Motor neuron (in vitro differentiated cells): ENCODE measurements at regions not wholly inside any gene's neighbourhood (a gene's known extent, or its start where the extent isn't known, plus 50 kb on each side); places are given as distances from the start of the nearest gene placed in this dataset.

Experiments
- ATAC-seq, 8 experiments: fragments of 200-7000 bp; cut with Tn5 transposase; replicated peaks in 6 of 8; 2 replicates each; pipeline ENCODE4 v1.8.0; 2021; ENCODE audit warnings: mild to moderate bottlenecking in 8 of 8, moderate library complexity in 8 of 8
- H3K27ac ChIP-seq, 2 donors: fragments of 250-450 bp; sonication (Bioruptor Pico); 2 replicates each; pipeline ENCODE4 v1.9.0; 2021; ENCODE audit warnings: antibody characterized with exemption in 2 of 2, mild to moderate bottlenecking in 2 of 2, moderate library complexity in 1 of 2
- H3K4me1 ChIP-seq, 2 donors: fragments of 250-450 bp; sonication (Bioruptor Pico); replicated peaks in 1 of 2; 2 replicates each; pipeline ENCODE4 v1.6.1; 2021; ENCODE audit warnings: antibody characterized with exemption in 2 of 2, mild to moderate bottlenecking in 2 of 2, moderate library complexity in 1 of 2
- H3K4me3 ChIP-seq, 5 donors: fragments of 250-450 bp; sonication (Bioruptor Pico); 2 replicates each; pipeline ENCODE4 v1.9.0; 2021; ENCODE audit warnings: antibody characterized with exemption in 5 of 5, mild to moderate bottlenecking in 5 of 5, moderate library complexity in 4 of 5
- WGBS, 10 experiments: fragments of 450-650 bp; shearing (Covaris generic); methylation state at CpG; one replicate each; pipeline ENCODE4 v1.0.0; 2022; 5-methylcytosine and 5-hydroxymethylcytosine counted together
- in situ Hi-C, 9 experiments: fragments of 400-800 bp; cut with MboI; loops; one replicate each; pipeline ENCODE4 v1.15.0; 2021; ENCODE audit warnings: low sequenced_read_pairs in 9 of 9, low pct_unique_long_range_greater_than_20kb in 2 of 9; ENCODE audit not compliant: unreplicated experiment in 9 of 9

DNA sequence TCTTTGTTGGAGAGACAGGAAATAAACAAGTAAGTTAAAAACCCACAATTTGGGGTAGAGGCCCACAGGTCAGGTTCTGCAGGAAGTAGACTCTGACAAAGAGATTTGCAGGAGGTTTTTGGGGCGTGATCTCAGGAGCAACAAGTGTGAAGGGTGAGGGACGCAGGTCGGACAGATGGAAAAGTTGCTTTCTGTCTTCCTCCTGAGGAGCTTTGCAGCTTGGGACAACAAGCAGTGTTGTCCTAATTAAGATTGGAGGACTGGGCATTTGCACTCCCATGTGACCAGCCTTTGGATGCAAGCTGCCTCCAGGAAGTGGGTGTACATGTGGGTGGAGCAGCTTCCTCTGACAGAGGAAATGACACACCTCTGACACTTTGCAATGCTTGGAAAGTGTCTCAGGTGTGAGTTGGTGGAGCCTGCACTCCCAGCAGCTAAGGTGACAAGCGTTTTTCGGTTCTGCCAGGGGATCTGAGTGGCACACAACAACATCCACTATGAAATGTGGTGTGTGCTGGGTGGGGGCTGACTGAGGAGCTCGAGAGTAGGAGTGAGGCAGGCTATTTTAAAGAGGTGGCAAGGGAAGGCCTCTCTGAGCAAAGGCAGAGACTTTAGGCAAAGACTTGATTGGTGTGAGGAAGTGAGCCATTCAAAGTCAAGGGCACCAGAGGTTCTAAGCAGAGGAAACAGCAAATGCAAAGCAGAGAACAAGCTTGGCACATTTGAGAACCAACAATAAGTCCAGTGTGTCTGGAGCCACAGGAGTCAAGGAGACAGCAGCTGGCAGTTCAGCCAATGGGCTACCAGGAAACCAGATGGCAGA, 339.8 kb upstream of the GATB start:
- in situ Hi-C loops = no loop called here
- WGBS, 10 experiments = 0 to 100% (median 82%) methylated on average over 1 to 5 of the region's 6 CpGs; no CpG with 5 or more reads in 3 of the 10 experiments
- no peak for ATAC-seq
- Histone ChIP-seq H3K27ac (no peak overlapping the region), H3K4me3 (no peak overlapping the region), H3K4me1 (peaks cover 53 to 64% of the 10 kb centered on the region in 2 donors)

DNA sequence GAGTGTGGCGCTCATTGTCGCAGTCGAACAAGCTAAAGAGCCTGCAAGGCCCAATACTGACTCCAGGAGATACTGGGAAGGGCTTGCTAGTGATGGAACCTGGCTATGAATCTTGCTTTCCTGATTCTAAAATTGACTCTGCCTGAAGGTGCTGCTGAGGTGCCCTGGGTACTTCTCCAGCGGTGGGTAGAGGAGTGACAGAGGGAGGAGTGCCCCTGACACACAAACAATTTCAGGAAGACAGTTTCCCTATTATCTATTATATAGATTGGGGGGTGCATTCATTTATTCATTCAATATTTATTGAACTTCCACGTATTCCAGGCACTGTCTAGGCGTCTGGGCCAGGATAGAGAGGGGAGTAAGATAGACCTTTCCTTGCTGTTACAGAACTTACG, 339.2 kb upstream of the GATB start:
- H3K4me3 ChIP-seq = no peak overlapping the region
- ATAC-seq = no peak
- 82 to 100% (median 100%) methylated on average over 2 to 6 of the region's 7 CpGs; no CpG with 5 or more reads in 5 of the 10 experiments for WGBS, 10 experiments
- H3K27ac ChIP-seq = no peak overlapping the region
- peaks cover 50 to 61% of the 10 kb centered on the region in 2 donors for H3K4me1 ChIP-seq
- in situ Hi-C loops = no loop called here

DNA sequence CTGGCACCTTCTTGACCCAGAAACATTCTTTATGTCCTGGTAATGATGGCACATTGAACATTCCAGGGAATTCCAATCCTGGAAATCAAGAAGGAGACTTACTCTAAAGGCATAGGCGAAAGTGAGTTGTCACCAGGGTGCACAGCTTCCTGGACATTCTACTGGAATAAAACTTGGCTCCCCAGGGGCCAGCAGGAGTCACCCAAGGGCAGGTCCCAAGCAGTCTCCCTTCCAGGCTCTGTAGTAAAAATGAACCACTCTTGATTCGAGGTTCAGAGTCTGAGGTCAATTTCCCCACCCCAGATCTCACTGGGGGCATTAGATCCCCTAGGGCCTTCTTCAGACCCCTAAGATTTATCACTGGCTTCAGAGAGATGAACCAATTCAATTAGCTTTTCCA, 338.7 kb upstream of the GATB start:
- Histone ChIP-seq H3K27ac (no peak overlapping the region), H3K4me3 (no peak overlapping the region), H3K4me1 (peaks cover 47 to 57% of the 10 kb centered on the region in 2 donors)
- in situ Hi-C loops = no loop called here
- ATAC-seq = no peak
- WGBS, 10 experiments = 61 to 100% (median 92%) methylated on average over 1 to 2 of the region's 2 CpGs; no CpG with 5 or more reads in 6 of the 10 experiments

DNA sequence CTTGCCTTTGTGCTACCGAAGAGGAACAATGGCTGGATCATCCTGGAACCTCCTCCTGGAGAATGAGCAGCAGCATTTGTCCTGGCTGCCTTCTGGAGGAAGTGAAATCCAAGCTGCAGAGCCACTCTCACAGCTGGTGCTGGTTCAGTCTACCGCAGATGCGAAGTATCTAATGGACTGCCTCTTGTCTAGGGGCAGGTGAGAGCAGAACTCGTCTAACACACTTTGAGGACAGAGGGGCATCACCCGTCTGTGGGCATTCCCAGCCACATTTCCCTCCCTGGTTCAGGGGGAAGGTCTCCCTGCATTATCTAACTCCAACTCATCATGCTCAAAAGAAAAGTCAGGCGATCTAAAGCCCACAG, 338.2 kb upstream of the GATB start:
- no peak for ATAC-seq
- H3K4me3 ChIP-seq = no peak overlapping the region
- WGBS, 10 experiments = 60 to 100% (median 94%) methylated on average over 1 to 3 of the region's 6 CpGs; no CpG with 5 or more reads in 5 of the 10 experiments
- in situ Hi-C loops = no loop called here
- H3K27ac ChIP-seq = no peak overlapping the region
- H3K4me1 ChIP-seq = peaks cover 43 to 52% of the 10 kb centered on the region in 2 donors

DNA sequence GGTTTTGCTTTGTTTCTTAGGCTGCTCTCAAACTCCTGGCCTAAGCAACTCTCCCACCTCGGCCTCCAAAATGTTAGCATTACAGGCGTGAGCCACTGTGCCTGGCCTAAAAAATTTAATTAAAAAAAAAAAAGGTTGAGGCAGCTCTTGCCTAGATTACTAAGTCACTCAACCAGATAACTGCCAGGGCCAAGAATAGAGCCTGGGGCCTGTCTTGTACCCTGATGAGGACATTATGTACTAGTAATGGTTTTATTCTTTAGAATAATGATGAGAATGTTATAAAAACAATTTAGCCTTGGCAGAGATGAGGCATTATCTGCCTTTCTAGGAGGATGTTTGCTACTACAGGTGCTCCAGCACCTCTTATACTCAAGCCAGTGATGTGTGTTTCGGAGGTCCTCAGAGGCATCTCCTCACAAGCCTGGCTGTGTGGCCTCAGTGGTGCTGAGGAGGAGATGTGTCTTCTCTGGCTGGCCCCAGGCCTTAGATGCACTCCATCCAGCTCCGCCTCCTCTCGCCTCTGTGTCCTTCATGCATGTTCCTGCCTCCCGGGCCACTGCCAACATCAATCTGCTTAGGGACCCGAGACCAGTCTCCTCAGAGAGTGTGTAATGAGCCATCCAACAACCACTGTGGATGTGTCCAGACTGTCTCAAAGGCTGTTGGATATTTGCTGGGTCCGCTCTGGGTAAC, 337.7 kb upstream of the GATB start:
- in situ Hi-C loops = no loop called here

DNA sequence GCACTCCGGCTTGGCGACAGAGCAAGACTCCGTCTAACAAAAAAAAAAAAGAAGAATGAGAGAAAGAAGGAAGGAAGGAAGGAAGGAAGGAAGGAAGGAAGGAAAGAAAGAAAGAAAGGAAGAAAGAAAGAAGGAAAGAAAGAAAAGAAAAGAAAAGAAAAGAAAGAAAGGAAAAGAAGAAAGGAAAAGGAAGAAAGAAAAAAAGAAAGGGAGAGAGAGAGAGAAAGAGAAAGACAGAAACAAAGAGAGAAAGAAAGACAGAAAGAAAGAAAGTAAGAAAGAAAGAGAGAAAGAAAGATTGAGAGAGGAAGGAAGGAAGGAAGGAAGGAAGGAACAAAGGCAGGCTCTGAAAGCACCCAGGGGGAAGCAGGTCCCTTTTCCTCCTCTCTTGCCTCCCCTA, 336.6 kb upstream of the GATB start:
- Histone ChIP-seq H3K4me3 (no peak overlapping the region), H3K4me1 (peaks cover 27 to 35% of the 10 kb centered on the region in 2 donors), H3K27ac (no peak overlapping the region)
- WGBS, 10 experiments = 87 to 100% (median 99%) methylated on average over 2 to 3 of the region's 3 CpGs; no CpG with 5 or more reads in 3 of the 10 experiments
- ATAC-seq = no peak
- in situ Hi-C loops = no loop called here

More for the DNA sequence above, 337.7 kb upstream of the GATB start:
- 83 to 100% (median 96%) methylated on average over 1 to 4 of the region's 8 CpGs; no CpG with 5 or more reads in 2 of the 10 experiments for WGBS, 10 experiments
- Histone ChIP-seq H3K27ac (no peak overlapping the region), H3K4me3 (no peak overlapping the region), H3K4me1 (peaks cover 38 to 47% of the 10 kb centered on the region in 2 donors)
- no peak for ATAC-seq

DNA sequence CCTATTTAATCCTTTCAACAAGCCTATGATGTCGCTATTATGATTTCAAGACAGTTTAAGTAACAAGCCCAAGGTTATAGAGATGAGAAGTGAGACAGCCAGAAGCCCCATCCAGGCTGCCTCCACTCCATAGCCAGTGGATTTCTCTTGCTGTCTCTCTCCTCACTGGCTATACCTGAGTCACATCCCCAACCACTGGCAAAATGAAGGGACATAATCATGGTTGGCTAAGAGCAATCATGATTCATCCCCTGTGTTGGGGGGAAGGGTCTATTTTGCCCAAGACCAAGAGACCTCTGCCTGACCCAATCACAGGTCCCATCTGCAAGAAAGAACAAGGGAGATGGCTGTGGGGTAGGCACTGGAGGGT, 334.9 kb upstream of the GATB start:
- 82 to 100% (median 100%) methylated on average over 1 of the region's 1 CpG; no CpG with 5 or more reads in 4 of the 10 experiments for WGBS, 10 experiments
- peak in 3 of 8 experiments; percentile 12 to 41 (median 29) for ATAC-seq
- no peak overlapping the region for H3K27ac ChIP-seq

DNA sequence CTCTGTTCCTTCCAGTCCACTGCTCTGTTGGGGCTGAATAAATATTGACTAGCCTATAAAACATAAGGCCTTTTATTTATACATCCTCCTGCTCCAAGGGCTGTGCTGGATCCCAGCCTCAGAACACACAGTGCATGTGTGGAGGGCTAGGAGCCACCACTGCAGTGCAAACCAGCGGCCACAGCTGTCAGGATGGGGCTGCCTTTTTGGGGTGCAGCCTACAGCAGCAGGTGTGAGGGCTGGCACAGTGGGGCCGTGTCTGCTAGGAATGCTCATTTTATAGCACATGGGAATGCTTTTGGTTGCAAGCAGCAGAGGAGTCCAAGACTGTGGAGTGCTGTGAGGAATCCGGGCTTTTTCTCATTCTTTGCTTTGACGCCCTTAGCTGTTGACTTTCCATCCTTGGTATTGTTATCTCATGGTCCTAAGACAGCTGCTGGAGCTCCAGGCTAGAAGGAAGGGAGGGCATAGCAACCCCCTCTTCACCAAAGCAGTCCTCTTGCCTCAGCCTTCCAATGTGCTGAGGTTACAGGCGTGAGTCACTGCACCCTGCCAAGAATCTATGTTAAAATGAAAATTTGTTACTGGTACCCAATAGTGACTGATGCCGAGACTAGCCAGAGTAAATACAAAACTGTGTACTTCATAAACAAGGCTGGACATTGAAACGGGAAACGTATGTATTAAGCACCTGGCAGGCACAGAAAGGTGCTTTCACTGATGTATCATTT, 334.3 kb upstream of the GATB start:
- ATAC-seq = peak in 6 of 8 experiments; percentile 26 to 89 (median 70)
- in situ Hi-C loops = no loop called here
- WGBS, 10 experiments = 20 to 100% (median 74%) methylated on average over 2 to 6 of the region's 8 CpGs; no CpG with 5 or more reads in 3 of the 10 experiments
- Histone ChIP-seq H3K27ac (no peak overlapping the region), H3K4me1 (peaks cover 15 to 20% of the 10 kb centered on the region in 2 donors), H3K4me3 (no peak overlapping the region)

More for the DNA sequence above, 334.9 kb upstream of the GATB start:
- in situ Hi-C loops = no loop called here
- H3K4me3 ChIP-seq = no peak overlapping the region
- H3K4me1 ChIP-seq = peaks cover 15 to 20% of the 10 kb centered on the region in 2 donors

DNA sequence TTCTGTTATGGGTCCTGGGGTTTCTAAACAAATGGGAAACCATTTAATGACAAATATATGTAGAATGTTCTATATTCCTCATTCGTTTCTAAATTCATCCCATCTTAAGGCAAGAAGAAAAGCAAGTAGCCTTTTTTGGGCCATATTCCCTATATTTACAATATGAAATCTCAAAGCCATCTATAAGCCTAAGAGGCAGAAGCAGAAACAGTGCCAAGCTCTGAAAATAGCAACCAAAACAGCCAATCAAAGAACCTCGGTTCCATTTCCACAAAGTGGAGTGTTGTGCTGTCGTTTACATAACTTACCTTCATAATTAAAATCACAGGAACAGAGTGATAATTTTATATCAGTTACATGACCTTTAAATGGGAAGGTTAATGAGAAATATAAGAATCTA, 330.6 kb upstream of the GATB start:
- 74 to 97% (median 86%) methylated on average over 1 to 3 of the region's 3 CpGs; no CpG with 5 or more reads in 2 of the 10 experiments for WGBS, 10 experiments

DNA sequence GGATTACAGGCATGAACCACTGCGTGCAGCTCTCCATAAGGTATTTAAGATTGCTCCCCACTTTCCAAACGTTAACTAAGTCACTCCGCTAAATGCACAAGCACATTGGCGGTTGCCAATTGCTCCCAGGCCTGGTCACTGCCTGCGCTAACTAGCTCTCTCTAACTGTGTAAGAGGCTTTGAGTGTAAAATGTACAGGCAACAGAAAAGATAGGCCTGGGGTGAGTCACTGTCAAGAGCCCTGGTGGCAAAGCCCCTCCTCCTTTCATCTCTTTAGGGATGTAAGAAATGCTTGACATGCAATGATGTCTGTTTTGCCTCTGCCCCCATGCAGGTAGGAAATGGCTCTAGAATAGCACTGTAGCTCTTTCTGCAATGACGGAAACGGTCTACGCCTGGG, 329.7 kb upstream of the GATB start:
- 67 to 92% (median 84%) methylated on average over 2 to 8 of the region's 8 CpGs; no CpG with 5 or more reads in 2 of the 10 experiments for WGBS, 10 experiments
- Histone ChIP-seq H3K4me1 (peaks cover 3 to 5% of the 10 kb centered on the region in 2 donors), H3K4me3 (no peak overlapping the region), H3K27ac (no peak overlapping the region)
- ATAC-seq = peak in 5 of 8 experiments; percentile 35 to 69 (median 61)
- in situ Hi-C loops = no loop called here

More for the DNA sequence above, 330.6 kb upstream of the GATB start:
- in situ Hi-C loops = no loop called here
- Histone ChIP-seq H3K4me3 (no peak overlapping the region), H3K27ac (no peak overlapping the region), H3K4me1 (peaks cover 3 to 5% of the 10 kb centered on the region in 2 donors)
- ATAC-seq = no peak

DNA sequence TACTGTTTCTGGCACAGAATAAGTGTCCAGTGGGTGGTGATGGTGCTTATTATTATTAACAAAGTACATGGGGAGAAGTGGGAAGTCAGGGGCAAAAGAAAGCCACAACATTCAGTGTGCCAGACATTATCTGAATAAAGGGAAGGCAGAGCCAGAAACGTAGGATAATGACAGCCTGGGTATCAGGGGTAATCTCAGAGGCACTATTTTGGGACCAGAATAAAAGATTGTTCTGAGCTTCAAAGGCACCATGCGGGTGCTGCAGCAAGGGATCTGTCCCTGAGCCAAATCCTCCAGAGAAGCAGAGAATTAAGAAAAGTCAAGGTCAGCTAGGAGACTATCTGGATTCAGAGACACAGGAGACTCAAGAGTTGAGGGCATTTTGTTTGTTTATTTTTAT, 328.8 kb upstream of the GATB start:
- ATAC-seq = no peak
- 50 to 100% (median 83%) methylated on average over 1 to 2 of the region's 2 CpGs; no CpG with 5 or more reads in 5 of the 10 experiments for WGBS, 10 experiments
- Histone ChIP-seq H3K4me3 (no peak overlapping the region), H3K4me1 (no peaks in the 10 kb centered on the region), H3K27ac (no peak overlapping the region)
- in situ Hi-C loops = no loop called here

DNA sequence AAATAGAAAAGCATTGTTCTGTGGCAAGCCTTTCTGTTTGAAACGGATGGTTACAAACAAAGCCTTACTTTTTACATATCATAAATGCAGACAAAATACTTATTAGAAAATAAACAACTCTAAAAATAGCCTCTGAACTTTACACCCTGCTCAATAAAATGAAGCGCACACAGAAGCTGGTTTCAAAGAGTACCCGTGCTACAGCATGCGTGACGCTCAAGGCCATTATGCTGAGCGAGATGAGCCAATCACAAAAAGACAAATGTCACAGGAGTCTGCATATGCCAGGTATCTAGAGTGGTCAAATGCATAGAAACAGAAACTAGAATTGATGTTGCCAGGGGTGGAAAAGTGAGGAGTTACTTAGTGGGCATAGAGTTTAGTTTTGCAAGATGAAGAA, 326.5 kb upstream of the GATB start:
- Histone ChIP-seq H3K27ac (no peak overlapping the region), H3K4me3 (no peak overlapping the region), H3K4me1 (peaks cover 0 to 3% of the 10 kb centered on the region in 2 donors)
- in situ Hi-C loops = no loop called here
- WGBS, 10 experiments = 76 to 100% (median 93%) methylated on average over 1 to 6 of the region's 6 CpGs; no CpG with 5 or more reads in 2 of the 10 experiments
- ATAC-seq = no peak

DNA sequence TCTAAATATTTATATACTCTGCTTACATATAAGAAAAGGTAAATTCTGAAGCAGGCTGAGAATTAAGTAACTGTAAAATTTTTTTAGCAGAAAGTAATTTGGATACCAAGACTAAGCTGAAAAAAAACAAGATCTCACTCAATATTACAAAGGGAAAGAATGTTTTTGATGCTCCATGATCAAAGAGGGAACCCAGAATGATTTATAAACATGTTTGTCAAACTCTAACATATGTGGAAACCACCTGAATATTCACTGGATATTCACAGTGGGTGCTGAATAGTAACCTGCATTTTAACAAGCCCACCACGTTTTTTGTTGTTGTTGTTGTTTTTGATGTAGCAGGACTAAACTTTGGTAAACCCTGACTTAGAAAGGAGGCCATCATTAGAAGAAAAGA, 324.9 kb upstream of the GATB start:
- no peak for ATAC-seq
- H3K4me3 ChIP-seq = no peak overlapping the region
- H3K27ac ChIP-seq = no peak overlapping the region
- H3K4me1 ChIP-seq = peaks cover 0 to 8% of the 10 kb centered on the region in 2 donors
- in situ Hi-C loops = no loop called here
- 0 to 33% (median 0%) methylated on average over 1 of the region's 1 CpG; no CpG with 5 or more reads in 4 of the 10 experiments for WGBS, 10 experiments
